Endodermal cell (in vitro differentiated cells): ENCODE measurements at regions not wholly inside any gene's neighbourhood (a gene's known extent, or its start where the extent isn't known, plus 50 kb on each side); places are given as distances from the start of the nearest gene placed in this dataset.

Experiments used
- DNase-seq: peaks from one replicate; pipeline ENCODE4 v3.0.0-alpha.2; 2017
- H3K27ac ChIP-seq: 2 replicates; pipeline ENCODE4 v1.5.1; 2013; ENCODE audit warnings: mild to moderate bottlenecking, low read depth, low read length, moderate library complexity
- H3K27me3 ChIP-seq: 2 replicates; pipeline ENCODE4 v1.6.1; 2013; ENCODE audit warnings: mild to moderate bottlenecking, low read length, moderate library complexity; ENCODE audit not compliant: insufficient read depth, control insufficient read depth, poor library complexity, severe bottlenecking
- H3K36me3 ChIP-seq: 2 replicates; pipeline ENCODE4 v1.7.0; 2013; ENCODE audit warnings: mild to moderate bottlenecking, low read length, moderate library complexity; ENCODE audit not compliant: control insufficient read depth, insufficient read depth
- H3K4me1 ChIP-seq: one replicate; pipeline ENCODE4 v1.7.0; 2013; ENCODE audit warnings: low read length; ENCODE audit not compliant: control insufficient read depth, insufficient read depth
- H3K4me3 ChIP-seq: 2 replicates; pipeline ENCODE4 v1.5.1; 2013; ENCODE audit warnings: mild to moderate bottlenecking, low read length, moderate library complexity
- H3K9ac ChIP-seq: 2 replicates; pipeline ENCODE4 v1.6.1; 2013; ENCODE audit warnings: mild to moderate bottlenecking, low read length, moderate library complexity; ENCODE audit not compliant: poor library complexity, severe bottlenecking; ENCODE audit errors: extremely low read depth
- H3K9me3 ChIP-seq: 2 replicates; pipeline ENCODE4 v1.6.1; 2013; ENCODE audit warnings: mild to moderate bottlenecking, low read length, moderate library complexity; ENCODE audit not compliant: control insufficient read depth
- H3K27ac Mint-ChIP-seq: 2 replicates; pipeline ENCODE4 v1.8.0; 2020; ENCODE audit warnings: mixed read lengths
- H3K27me3 Mint-ChIP-seq: 2 replicates; pipeline ENCODE4 v1.8.0; 2021; ENCODE audit warnings: mild to moderate bottlenecking, mixed read lengths; ENCODE audit not compliant: insufficient read depth
- H3K36me3 Mint-ChIP-seq: 2 replicates; pipeline ENCODE4 v1.8.0; 2020; ENCODE audit warnings: low read depth, mixed read lengths
- H3K4me1 Mint-ChIP-seq: 2 replicates; pipeline ENCODE4 v1.8.0; 2020; ENCODE audit warnings: mixed read lengths
- H3K4me3 Mint-ChIP-seq: 2 replicates; pipeline ENCODE4 v1.8.0; 2020; ENCODE audit warnings: mild to moderate bottlenecking, moderate library complexity, mixed read lengths
- H3K9me3 Mint-ChIP-seq: 2 replicates; pipeline ENCODE4 v1.8.0; 2020; ENCODE audit warnings: mild to moderate bottlenecking, mixed read lengths
- WGBS, 2 experiments: methylation state at CpG; one replicate each; pipeline versions ENCODE4 v1.1.5 to v1.1.7; 2013; ENCODE audit warnings: missing lambda C conversion rate in 2 of 2, mixed read lengths in 1 of 2; ENCODE audit not compliant: insufficient coverage in 1 of 2, insufficient read length in 1 of 2; 5-methylcytosine and 5-hydroxymethylcytosine counted together
- TF ChIP-seq, protein P1 (sequence below): fragments of 200-600 bp; sonication (generic); conservative IDR thresholded peaks from 2 replicates; pipeline ENCODE4 v1.5.0; 2021; ENCODE audit warnings: antibody characterized with exemption, mild to moderate bottlenecking

DNA sequence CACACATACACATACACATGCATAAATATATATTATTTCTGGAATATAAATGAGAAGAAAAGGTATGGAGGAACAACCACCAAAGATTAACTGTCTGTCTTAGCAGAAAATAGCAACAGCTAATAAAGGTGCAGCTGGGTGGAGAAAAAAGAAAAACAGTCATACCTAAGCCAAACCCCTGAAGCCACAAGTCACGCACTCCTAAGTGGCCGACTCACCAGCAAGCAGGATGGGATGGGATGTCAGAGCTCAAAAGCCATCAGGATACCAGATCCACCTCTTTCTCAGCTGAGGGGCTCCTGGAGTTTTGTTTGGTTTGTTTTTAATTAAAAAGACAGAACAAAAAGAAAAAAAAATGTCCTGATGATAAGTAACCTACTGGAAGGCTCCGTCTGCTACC lies 64.7 kb upstream of the HIVEP3 start:
- DNase-seq, result no peak
- Histone ChIP-seq H3K4me1 (no peaks in the 10 kb centered on the region), H3K9ac (no peak overlapping the region), H3K27ac (no peak overlapping the region), H3K4me3 (no peak overlapping the region), H3K27me3 (no peaks in the 10 kb centered on the region), H3K36me3 (no peaks in the 10 kb centered on the region), H3K9me3 (no peaks in the 10 kb centered on the region)
- Mint-ChIP-seq H3K27me3 (no peaks in the 10 kb centered on the region), H3K4me1 (peaks cover 5% of the 10 kb centered on the region), H3K9me3 (no peaks in the 10 kb centered on the region), H3K4me3 (no peak overlapping the region), H3K27ac (no peak overlapping the region), H3K36me3 (no peaks in the 10 kb centered on the region)
- TF ChIP-seq, protein P1, sequence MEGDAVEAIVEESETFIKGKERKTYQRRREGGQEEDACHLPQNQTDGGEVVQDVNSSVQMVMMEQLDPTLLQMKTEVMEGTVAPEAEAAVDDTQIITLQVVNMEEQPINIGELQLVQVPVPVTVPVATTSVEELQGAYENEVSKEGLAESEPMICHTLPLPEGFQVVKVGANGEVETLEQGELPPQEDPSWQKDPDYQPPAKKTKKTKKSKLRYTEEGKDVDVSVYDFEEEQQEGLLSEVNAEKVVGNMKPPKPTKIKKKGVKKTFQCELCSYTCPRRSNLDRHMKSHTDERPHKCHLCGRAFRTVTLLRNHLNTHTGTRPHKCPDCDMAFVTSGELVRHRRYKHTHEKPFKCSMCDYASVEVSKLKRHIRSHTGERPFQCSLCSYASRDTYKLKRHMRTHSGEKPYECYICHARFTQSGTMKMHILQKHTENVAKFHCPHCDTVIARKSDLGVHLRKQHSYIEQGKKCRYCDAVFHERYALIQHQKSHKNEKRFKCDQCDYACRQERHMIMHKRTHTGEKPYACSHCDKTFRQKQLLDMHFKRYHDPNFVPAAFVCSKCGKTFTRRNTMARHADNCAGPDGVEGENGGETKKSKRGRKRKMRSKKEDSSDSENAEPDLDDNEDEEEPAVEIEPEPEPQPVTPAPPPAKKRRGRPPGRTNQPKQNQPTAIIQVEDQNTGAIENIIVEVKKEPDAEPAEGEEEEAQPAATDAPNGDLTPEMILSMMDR, result no peak
- 97% methylated on average over 3 of the region's 3 CpGs; no CpG with 5 or more reads in 1 of the 2 experiments for WGBS, 2 experiments

DNA sequence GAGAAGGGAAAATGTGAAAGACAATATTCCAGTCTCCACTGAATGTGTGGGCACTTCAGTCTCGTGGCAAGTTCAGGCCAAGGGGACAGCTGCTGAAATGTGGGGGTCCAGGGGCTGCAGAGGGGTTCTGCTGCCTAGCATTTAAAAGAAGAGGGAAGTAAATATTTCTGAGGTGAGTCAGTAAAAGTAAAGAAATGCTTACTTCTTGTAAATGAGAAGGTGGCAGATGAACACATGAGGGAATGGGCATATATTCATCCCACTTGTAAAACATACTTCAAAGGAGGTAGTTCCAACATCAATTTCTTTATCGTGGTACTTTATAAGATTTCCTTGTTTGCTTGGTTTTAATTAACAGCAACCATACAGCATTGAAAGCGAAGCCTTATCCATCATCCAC lies 63.1 kb upstream of the HIVEP3 start:
- Mint-ChIP-seq H3K27me3 (no peaks in the 10 kb centered on the region), H3K36me3 (no peaks in the 10 kb centered on the region), H3K4me3 (no peak overlapping the region), H3K9me3 (no peaks in the 10 kb centered on the region), H3K27ac (no peak overlapping the region), H3K4me1 (peaks cover 5% of the 10 kb centered on the region)
- Histone ChIP-seq H3K4me1 (no peaks in the 10 kb centered on the region), H3K4me3 (no peak overlapping the region), H3K9ac (no peak overlapping the region), H3K36me3 (no peaks in the 10 kb centered on the region), H3K27me3 (no peaks in the 10 kb centered on the region), H3K9me3 (no peaks in the 10 kb centered on the region), H3K27ac (no peak overlapping the region)
- TF ChIP-seq, protein P1, result no peak
- no peak for DNase-seq
- 69 to 82% methylated on average over 3 of the region's 3 CpGs for WGBS, 2 experiments

DNA sequence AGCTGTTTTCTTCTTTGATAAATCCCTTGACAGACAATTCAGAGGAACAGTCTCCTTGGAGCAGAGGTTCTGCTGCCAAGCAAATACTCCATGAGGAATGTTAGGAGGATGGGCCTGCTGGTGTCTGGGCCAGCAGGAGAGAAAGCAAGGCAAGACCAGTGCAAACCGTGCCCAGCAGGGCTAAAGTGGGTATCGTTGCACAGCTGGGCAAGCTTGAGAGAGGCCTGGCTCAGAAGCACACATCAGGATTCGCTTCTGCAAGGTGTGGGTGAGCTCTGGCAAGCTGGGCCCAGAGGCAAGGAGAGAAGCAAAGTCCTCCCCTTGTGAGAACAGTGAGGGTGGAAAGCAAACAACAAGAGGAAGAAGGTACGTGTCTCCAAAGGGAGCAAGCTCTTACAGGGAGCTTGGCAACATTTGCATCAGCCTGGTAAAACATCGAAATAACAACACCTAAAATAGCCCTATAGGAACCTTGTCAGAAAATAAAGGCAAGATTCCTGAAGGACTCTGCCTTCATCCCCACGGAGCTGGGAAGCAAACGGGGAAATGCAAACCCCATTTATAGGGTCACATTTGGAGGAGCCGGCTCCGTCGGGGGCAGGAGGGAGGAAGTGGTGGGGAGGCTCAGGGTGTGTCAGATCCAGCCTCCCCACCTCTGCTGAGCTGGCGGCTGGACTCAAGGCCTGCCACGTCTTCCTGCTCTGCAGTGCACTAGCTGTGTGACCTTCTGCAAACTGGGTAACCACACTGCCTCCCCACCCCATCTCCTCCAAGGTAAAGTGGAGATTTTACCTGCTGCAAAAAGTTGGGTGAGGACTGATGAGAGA lies 62.3 kb upstream of the HIVEP3 start:
- no peaks in the 10 kb centered on the region for H3K4me1 ChIP-seq
- Mint-ChIP-seq H3K4me3 (no peak overlapping the region), H3K27ac (no peak overlapping the region), H3K9me3 (no peaks in the 10 kb centered on the region), H3K27me3 (no peaks in the 10 kb centered on the region), H3K4me1 (peaks cover 5% of the 10 kb centered on the region), H3K36me3 (no peaks in the 10 kb centered on the region)
- H3K9ac ChIP-seq, result no peak overlapping the region
- H3K4me3 ChIP-seq, result no peak overlapping the region
- DNase-seq, result no peak
- TF ChIP-seq, protein P1, result no peak
- no peaks in the 10 kb centered on the region for H3K36me3 ChIP-seq
- no peaks in the 10 kb centered on the region for H3K9me3 ChIP-seq
- whole genome bisulfite sequencing, 2 experiments, result 66 to 73% methylated on average over 7 to 12 of the region's 12 CpGs
- no peak overlapping the region for H3K27ac ChIP-seq
- H3K27me3 ChIP-seq, result no peaks in the 10 kb centered on the region
